Inflammatory macrophage treated with lipopolysaccharide for 4 hours (primary cell): ENCODE measurements at regions not wholly inside any gene's neighbourhood (a gene's known extent, or its start where the extent isn't known, plus 50 kb on each side); places are given as distances from the start of the nearest gene placed in this dataset.
A peak's percentile ranks its signal among the peaks of the same experiment; 100 is the strongest.
"Not testable (repeated sequence)": the region's sequence is repeated elsewhere in the genome, so short reads cannot be mapped to it uniquely, and the experiment has no call there.

Source experiments
- DNase-seq: peaks from one replicate; pipeline ENCODE4 v3.0.0-alpha.2; 2020

GRCh38 chr3:59246719-59247401 lies 197.0 kb upstream of the CFAP20DC start:
- no peak for DNase-seq

GRCh38 chr3:59245859-59246501 lies 196.2 kb upstream of the CFAP20DC start:
- no peak for DNase-seq

GRCh38 chr3:59245300-59245858 lies 195.6 kb upstream of the CFAP20DC start:
- no peak for DNase-seq

- DNase-seq: no peak
These were observed 194.5 kb upstream of the CFAP20DC start for GRCh38 chr3:59244343-59244742.

DNA sequence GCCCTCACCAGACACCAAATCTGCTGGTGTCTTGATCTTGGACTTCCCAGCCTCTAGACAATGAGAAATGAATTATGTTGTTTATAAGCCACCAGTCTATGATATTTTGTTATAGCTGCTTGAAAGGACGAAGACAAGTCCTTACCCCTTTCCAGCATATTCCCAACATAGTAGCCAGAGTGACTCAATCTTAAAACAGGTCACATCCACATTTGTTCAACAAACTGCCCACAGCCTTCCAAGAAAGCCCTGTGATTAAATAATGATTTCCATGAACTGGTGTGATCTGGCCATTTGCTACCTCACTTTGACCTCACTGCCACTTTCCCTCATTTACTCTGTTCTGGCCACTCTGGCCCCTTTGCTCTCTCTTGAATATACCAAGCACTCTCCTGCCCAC lies 193.7 kb upstream of the CFAP20DC start:
- DNase-seq: no peak

DNA sequence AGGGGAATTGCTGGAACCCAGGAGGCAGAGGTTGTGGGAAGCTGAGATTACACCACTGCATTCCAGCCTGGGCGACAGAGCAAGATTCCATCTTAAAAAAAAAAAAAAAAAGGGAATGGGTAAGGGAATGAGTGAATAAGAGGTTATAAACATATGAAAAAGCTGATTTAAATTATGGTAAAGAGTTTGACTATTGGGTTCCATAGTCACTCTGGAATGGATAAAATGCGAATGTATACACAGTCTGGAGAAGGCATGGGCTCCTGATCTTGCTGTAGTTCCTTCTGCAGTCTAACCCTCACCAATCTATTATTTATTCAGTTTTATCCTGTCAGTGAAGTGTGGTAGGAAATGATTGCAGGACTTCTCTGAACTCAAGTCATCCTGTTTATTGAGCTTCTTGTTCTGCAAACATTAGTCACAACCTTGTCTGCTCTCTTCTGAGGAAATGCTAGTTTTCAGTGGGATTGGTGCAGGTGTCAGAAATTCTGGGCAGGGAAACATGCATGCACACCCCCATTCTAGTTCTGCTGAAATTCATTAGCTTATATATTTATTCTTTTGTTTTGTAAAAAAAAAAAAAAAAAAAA lies 190.9 kb upstream of the CFAP20DC start:
- no peak for DNase-seq

DNA sequence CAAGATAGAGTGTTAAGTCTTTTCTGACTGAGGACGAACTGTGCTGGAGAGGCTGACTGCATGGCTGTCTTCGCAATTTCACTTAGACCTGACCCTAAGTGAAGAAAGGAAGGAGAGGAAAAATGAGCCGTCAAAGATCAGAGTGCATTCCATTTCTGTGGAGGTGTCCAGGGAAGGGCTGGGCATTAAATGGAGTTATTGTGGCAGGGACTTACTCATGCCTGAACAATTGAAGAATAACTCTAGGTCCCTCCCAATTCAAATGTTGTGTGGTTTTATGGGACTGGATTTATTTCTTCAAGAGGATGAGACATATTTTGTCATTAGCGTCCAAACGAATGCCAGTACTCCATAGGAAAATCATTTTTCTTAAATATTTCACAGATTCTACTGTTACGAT lies 187.3 kb upstream of the CFAP20DC start:
- no peak for DNase-seq

DNA sequence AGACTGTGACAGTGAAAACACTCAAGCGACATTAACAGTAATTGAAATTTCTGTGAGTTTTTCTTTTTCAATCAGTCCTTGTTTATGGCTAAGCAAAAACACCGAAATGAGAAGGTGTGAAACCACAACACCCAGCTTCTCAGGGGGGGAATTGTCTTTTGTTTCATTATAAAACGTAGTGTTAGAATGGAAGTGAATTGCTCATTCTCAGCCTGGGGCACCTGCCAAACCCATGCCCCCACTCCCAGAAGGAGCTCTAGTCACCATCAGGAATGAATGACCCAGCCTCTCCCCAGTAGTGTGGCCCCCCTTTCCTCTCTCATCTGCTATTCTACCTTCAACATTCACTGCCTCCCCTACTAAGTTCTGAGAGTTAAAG lies 185.8 kb upstream of the CFAP20DC start:
- DNase-seq: no peak

- DNase-seq: peak; percentile 12
These were observed 185.2 kb upstream of the CFAP20DC start for GRCh38 chr3:59234884-59235633.

DNA sequence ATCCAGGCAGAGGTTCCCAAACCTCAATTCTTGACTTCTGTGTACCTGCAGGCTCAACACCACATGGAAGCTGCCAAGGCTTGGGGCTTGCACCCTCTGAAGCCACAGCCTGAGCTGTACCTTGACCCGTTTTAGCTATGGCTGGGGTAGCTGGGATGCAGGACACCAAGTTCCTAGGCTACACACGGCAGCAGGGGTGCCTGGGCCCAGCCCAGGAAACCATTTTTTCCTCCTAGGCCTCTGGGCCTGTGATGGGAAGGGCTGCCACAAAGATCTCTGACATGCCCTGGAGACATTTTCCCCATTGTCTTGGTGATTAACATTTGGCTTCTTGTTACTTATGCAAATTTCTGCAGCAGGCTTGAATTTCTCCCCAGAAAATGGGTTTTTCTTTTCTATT lies 180.6 kb upstream of the CFAP20DC start:
- not testable (repeated sequence) for DNase-seq

DNA sequence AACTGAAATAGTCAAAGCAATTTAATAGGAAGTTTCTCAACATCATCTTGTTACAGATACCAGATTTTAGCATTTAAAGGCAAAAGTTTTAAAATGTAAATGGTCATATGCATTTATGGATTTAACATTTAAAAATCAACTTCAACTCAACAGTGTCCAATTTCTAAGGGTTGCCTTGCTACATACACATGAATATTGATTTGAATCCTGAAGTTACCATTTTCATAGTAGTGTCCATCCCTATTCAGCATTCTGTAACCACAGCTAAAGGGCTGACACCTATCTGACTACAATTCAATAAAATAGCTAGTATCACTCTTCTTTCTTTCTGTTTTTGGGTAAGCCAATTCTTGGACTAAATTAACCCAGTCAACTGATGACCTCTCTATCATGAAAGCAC lies 164.0 kb upstream of the CFAP20DC start:
- no peak for DNase-seq

- DNase-seq: peak; percentile 70
These were observed 162.4 kb upstream of the CFAP20DC start for GRCh38 chr3:59212128-59212779.

- no peak for DNase-seq
These were observed 160.4 kb upstream of the CFAP20DC start for GRCh38 chr3:59210260-59210659.

DNA sequence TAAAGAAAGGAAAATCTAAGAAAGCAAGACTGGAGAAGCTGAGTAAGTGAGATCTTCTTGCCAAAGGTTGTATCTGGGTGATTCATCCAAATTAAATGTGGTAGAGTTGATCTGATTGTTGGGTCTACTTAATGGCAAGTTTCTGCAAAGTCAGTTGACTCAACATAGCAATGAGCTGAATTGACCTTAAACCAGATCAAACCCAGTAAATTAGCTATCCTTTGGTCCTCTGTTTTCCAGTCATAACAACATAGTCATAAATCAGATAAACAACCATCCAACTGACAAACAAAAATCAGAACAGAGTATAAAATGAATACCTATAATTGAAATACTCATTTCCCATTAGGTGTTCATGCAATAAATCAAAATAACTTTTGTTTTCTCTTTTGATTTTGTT lies 142.6 kb upstream of the CFAP20DC start:
- no peak for DNase-seq

DNA sequence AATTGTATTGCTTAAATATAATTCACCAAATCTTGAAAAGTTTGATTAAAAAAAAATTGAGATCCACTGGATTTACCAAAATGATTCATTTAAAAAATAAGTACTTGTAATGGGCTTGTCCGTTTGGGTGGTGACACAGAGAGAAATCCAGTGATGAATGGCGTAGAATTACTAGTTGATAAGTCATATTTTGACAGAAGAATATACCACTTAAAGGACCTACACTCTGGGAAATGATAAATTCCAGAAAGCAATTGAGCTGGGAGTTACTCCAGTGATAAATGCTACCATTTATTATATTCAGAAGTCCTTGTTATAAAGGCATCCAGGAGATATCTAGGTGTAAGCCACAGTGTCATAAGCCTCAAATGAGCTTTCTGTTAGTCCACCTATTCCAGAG lies 141.8 kb upstream of the CFAP20DC start:
- DNase-seq: no peak

DNA sequence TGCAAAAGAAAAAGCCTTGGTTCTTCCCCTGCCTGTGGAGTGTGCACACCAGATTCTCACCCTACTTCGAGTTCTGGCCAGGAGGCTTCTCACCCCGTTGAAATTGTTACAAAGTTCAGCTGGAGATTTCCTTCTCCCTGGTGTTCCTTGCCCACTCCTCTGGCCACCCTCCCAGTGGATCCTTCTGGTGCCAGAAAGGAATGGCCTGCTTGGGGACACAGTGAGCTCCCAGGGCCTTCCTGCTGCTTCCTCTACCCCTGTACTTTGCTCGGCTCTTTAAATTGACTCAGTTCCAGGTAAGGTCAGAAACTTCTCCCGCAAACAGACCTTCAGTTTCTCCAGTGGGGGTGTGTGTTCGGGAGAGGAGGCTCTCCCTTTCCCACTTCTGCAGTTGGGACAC lies 140.1 kb upstream of the CFAP20DC start:
- DNase-seq: no peak

DNA sequence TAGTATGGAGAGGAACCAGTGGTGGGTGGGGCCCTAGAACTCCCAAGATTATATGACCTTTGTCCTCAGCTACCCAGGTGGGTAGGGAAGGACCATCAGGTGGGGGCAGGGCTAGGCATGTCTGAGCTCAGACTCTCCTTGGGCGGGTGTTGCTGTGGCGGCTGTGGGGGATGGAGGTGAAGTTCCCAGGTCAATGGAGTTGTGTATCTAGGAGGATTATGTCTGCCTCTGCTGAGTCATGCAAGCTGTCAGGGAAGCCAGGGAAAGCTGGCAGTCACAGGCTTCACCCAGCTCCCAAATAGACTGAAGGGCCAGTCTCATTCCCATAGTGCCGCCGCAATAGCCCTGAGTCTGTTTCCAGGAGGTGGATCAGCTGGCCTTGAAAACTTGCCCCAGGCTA lies 139.7 kb upstream of the CFAP20DC start:
- DNase-seq: no peak

- no peak for DNase-seq
These were observed 136.9 kb upstream of the CFAP20DC start for GRCh38 chr3:59186725-59187124.

DNA sequence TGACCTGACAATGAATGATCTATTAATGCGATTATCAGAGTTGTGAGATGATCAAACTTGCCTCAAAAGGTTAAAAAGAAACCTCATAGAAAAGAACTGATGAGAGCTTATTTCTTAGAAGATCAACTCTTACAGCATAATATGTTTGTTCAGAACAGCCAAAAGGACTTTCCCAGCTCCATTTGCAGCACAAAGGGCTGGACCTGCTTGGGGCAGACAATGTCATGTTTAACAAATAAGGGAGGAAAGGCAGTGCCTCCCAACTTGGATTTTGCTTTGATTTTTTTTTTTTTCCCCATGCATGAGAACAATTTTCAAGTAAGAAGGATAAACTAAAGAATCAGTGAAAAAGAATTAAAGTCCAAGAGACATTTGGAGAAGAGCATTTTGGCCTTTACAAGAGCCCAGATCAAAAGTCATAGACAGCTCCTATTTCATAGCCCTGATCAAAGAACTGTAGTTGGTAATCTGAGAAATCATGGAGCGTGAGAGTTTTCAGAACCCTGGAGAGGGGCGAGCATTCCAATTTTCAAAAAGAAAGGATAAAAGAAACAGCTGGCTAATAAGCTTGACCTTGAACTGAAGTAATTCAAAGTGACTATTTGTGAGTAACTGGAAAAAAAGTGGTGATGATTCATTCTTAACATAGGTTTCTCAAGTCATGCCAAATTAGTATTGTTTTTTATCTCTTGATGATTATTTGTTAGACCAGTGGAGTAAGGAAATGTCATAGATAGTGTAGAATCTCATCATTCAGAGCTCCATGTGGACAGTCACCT lies 136.0 kb upstream of the CFAP20DC start:
- no peak for DNase-seq

DNA sequence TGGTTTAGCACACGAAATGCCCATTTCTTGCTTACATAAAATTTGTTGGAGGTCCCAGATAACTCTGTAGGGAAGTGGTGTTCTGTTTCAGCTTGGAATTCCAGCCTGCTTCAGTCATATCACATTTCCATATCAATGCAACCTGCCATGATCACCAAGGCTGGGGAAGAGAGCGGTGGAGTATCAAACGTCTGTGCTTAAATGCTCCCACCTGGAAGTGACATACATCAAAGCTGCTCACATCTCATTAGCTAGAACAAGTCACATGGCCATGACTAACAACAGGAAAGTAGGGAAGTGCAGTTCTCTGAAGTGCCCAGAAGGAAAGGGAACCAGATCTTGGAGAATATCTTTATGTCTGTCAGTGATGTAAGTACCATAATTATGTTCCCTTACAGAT lies 130.2 kb upstream of the CFAP20DC start:
- DNase-seq: no peak

DNA sequence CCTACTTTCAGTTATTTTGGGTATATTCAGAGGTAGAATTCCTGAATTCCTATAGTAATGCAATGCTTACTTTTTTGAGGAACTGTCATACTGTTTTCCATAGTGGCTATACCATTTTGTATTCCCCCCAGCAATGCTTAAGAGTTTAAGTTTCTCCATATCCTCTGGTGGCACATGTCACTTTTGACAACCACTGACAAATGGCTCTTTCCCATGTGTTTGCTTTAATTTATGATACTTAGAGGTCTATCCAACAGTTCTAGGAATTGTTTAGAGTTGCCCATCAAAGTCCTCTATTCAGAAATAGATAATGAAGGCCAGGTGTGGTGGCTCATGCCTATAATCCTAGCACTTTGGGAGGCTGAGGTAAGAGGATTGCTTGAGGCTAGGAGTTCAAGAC lies 128.9 kb upstream of the CFAP20DC start:
- DNase-seq: no peak

GRCh38 chr3:59171491-59171890 lies 121.7 kb upstream of the CFAP20DC start:
- no peak for DNase-seq
